Loucy (cell line): ENCODE measurements at regions not wholly inside any gene's neighbourhood (a gene's known extent, or its start where the extent isn't known, plus 50 kb on each side); places are given as distances from the start of the nearest gene placed in this dataset.

Source experiments
- H2AFZ ChIP-seq: fragments of 200-600 bp; sonication (generic); 2 replicates; pipeline ENCODE4 v1.6.0; 2016; ENCODE audit warnings: antibody characterized with exemption, mild to moderate bottlenecking, low read length, moderate library complexity
- H3F3A ChIP-seq: fragments of 200-600 bp; 2 replicates; pipeline ENCODE4 v1.6.0; 2016; ENCODE audit warnings: antibody characterized with exemption, low read depth, mild to moderate bottlenecking
- H3K27me3 ChIP-seq: fragments of 200-600 bp; sonication (generic); 2 replicates; pipeline ENCODE4 v1.6.1; 2014; ENCODE audit warnings: low read length, mild to moderate bottlenecking; ENCODE audit not compliant: insufficient read depth, poor library complexity, severe bottlenecking
- H3K36me3 ChIP-seq: fragments of 200-600 bp; sonication (generic); 2 replicates; pipeline ENCODE4 v1.6.1; 2016; ENCODE audit warnings: low read length; ENCODE audit not compliant: insufficient read depth
- H3K4me1 ChIP-seq: fragments of 200-600 bp; sonication (generic); 2 replicates; pipeline ENCODE4 v1.5.1; 2014; ENCODE audit warnings: low read length, mild to moderate bottlenecking; ENCODE audit not compliant: insufficient read depth, poor library complexity, severe bottlenecking
- H3K4me2 ChIP-seq: fragments of 200-600 bp; sonication (generic); 2 replicates; pipeline ENCODE4 v1.6.0; 2014; ENCODE audit warnings: antibody characterized with exemption, low read length, low read depth, mild to moderate bottlenecking; ENCODE audit not compliant: poor library complexity, severe bottlenecking
- H3K4me3 ChIP-seq: fragments of 200-600 bp; sonication (generic); 2 replicates; pipeline ENCODE4 v1.5.1; 2014; ENCODE audit warnings: low read length, mild to moderate bottlenecking, mixed read lengths; ENCODE audit not compliant: poor library complexity, severe bottlenecking
- H3K79me2 ChIP-seq: fragments of 200-600 bp; sonication (generic); 2 replicates; pipeline ENCODE4 v1.6.1; 2014; ENCODE audit warnings: low read length; ENCODE audit not compliant: insufficient read depth
- H3K9ac ChIP-seq: fragments of 200-600 bp; sonication (generic); 2 replicates; pipeline ENCODE4 v1.6.0; 2014; ENCODE audit warnings: mild to moderate bottlenecking, low read depth, low read length, moderate library complexity; ENCODE audit not compliant: poor library complexity, severe bottlenecking
- H3K9me2 ChIP-seq: fragments of 200-600 bp; sonication (generic); replicated peaks from 2 replicates; pipeline ENCODE4 v1.6.1; 2016; ENCODE audit warnings: low read depth, low read length, mixed read lengths
- H3K9me3 ChIP-seq: fragments of 200-600 bp; sonication (generic); 2 replicates; pipeline ENCODE4 v1.6.1; 2014; ENCODE audit warnings: mild to moderate bottlenecking, antibody characterized with exemption, low read length, low read depth; ENCODE audit not compliant: insufficient read depth
- H4K20me1 ChIP-seq: fragments of 200-600 bp; sonication (generic); 2 replicates; pipeline ENCODE4 v1.6.0; 2014; ENCODE audit warnings: antibody characterized with exemption, low read length, mild to moderate bottlenecking; ENCODE audit not compliant: insufficient read depth, poor library complexity, severe bottlenecking
- CTCF ChIP-seq: fragments of 200-600 bp; sonication (generic); conservative IDR thresholded peaks from 2 replicates; pipeline ENCODE4 v1.5.1; 2014; ENCODE audit warnings: mild to moderate bottlenecking, antibody characterized with exemption, low read length
- EZH2phosphoT487 ChIP-seq: fragments of 200-600 bp; IDR thresholded peaks from 2 replicates; pipeline ENCODE4 v1.6.1; 2018; ENCODE audit warnings: antibody characterized with exemption, mild to moderate bottlenecking, moderate library complexity, borderline replicate concordance

DNA sequence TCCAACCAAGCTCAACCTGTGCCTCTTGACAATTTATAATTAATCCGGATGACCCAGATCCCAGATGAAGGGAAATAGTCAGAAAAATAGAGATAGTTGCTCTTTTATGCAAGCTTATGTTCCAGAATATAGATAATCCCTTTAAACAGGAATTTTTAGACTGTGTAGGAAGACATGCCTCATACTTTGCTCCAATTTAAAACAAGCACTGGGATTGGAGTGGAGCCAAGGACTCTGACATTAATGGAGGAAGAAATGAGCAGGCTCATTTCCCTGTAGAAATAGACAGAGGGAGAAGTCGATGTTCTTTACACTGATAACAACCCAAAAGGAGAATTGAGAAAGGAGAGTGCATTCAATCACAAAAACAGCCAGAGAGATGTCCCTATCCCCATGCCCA is 70.1 kb upstream of the LRRC55 start:
- no peak overlapping the region for H3K4me2 ChIP-seq
- TF ChIP-seq CTCF (no peak), EZH2phosphoT487 (no peak)
- no peak overlapping the region for H2AFZ ChIP-seq
- no peak overlapping the region for H3K9ac ChIP-seq
- no peak overlapping the region for H3K4me3 ChIP-seq
- H3F3A ChIP-seq = no peaks in the 10 kb centered on the region
- no peaks in the 10 kb centered on the region for H3K27me3 ChIP-seq
- H3K36me3 ChIP-seq = no peaks in the 10 kb centered on the region
- H3K79me2 ChIP-seq = no peaks in the 10 kb centered on the region
- no peaks in the 10 kb centered on the region for H3K9me3 ChIP-seq
- H3K4me1 ChIP-seq = no peaks in the 10 kb centered on the region
- no peaks in the 10 kb centered on the region for H3K9me2 ChIP-seq
- no peaks in the 10 kb centered on the region for H4K20me1 ChIP-seq

DNA sequence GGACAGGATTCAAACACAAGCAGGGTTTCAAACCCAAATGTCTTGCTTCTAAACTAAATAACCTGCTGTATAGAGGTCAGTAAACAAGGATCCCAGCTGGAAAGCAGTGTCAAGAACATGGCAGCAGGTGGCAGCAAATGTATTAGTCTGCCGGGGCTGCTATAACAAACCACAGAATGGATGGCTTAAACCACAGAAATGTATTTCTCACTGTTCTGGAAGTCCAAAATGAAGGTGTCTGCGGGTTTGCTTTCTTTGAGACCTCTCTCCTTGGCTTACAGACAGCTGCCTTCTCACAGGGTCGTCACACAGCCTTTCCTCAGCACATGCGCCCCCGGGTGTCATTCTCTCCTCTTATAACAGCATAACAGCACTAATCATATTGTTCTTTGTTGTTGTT is 65.1 kb upstream of the LRRC55 start:
- Histone ChIP-seq H2AFZ (no peak overlapping the region), H3K79me2 (no peaks in the 10 kb centered on the region), H4K20me1 (no peaks in the 10 kb centered on the region), H3K4me3 (no peak overlapping the region), H3K9ac (no peak overlapping the region), H3K27me3 (no peaks in the 10 kb centered on the region), H3K4me1 (no peaks in the 10 kb centered on the region), H3K4me2 (no peak overlapping the region), H3K9me2 (no peaks in the 10 kb centered on the region), H3K36me3 (no peaks in the 10 kb centered on the region), H3K9me3 (no peaks in the 10 kb centered on the region), H3F3A (no peaks in the 10 kb centered on the region)
- TF ChIP-seq CTCF (peak; percentile 73), EZH2phosphoT487 (no peak)

GRCh38 chr11:57120192-57120965 is 61.4 kb upstream of the LRRC55 start:
- Histone ChIP-seq H2AFZ (no peak overlapping the region), H3F3A (no peaks in the 10 kb centered on the region), H3K36me3 (no peaks in the 10 kb centered on the region), H4K20me1 (no peaks in the 10 kb centered on the region), H3K9ac (no peak overlapping the region), H3K4me1 (no peaks in the 10 kb centered on the region), H3K9me3 (no peaks in the 10 kb centered on the region), H3K27me3 (no peaks in the 10 kb centered on the region), H3K79me2 (no peaks in the 10 kb centered on the region), H3K9me2 (no peaks in the 10 kb centered on the region), H3K4me2 (no peak overlapping the region), H3K4me3 (no peak overlapping the region)
- TF ChIP-seq CTCF (no peak), EZH2phosphoT487 (no peak)
